Right lung (tissue), 2 donors: ENCODE measurements at regions not wholly inside any gene's neighbourhood (a gene's known extent, or its start where the extent isn't known, plus 50 kb on each side); places are given as distances from the start of the nearest gene placed in this dataset.

Source experiments
- DNase-seq, 2 donors: peaks; one replicate each; pipeline ENCODE4 v3.0.0-alpha.2; 2013

GRCh38 chr14:21749306-21749868, 75.8 kb upstream of the OR4E1 start:
- no peak for DNase-seq

- peak in 1 of 2 donors; percentile 13 for DNase-seq
Measured at GRCh38 chr14:21748869-21749303, 75.3 kb upstream of the OR4E1 start.

- DNase-seq, result no peak
Measured at GRCh38 chr14:21735639-21736307, 62.2 kb upstream of the OR4E1 start.

- no peak for DNase-seq
Measured at GRCh38 chr14:21735200-21735599, 61.6 kb upstream of the OR4E1 start.

- DNase-seq, result peak in 1 of 2 donors; percentile 14
Measured at GRCh38 chr14:21734457-21735074, 60.9 kb upstream of the OR4E1 start.

- DNase-seq, result no peak
Measured at GRCh38 chr14:21729703-21730233, 56.1 kb upstream of the OR4E1 start.

- DNase-seq, result no peak
Measured at GRCh38 chr14:21725250-21725649, 51.6 kb upstream of the OR4E1 start.

- DNase-seq, result no peak
Measured at GRCh38 chr14:21724090-21724973, 50.7 kb upstream of the OR4E1 start.

- no peak for DNase-seq
Measured at GRCh38 chr14:21723431-21724045, 49.9 kb upstream of the OR4E1 start.
